ENCODE measurements at regions not wholly inside any gene's neighbourhood (a gene's known extent, or its start where the extent isn't known, plus 50 kb on each side); places are given as distances from the start of the nearest gene placed in this dataset.

- TF ChIP-seq CTCF (IDR thresholded peaks at IDR 0.05; ENCODE audit: low read depth, low read length) = no peak
- no peak overlapping the region for H3K27ac ChIP-seq (ENCODE audit: low read depth, low read length)
- POLR2A ChIA-PET = no interaction called here
- no peaks in the 10 kb centered on the region for H3K9me3 ChIP-seq (ENCODE audit: control insufficient read depth, insufficient read depth, low read length)
- no peak for DNase-seq (ENCODE audit: low read depth, low spot score)
- H3K4me3 ChIP-seq (ENCODE audit: low read depth, low read length) = no peak overlapping the region
- CTCF ChIA-PET = no interaction called here
- peaks cover 9% of the 10 kb centered on the region for H3K27me3 ChIP-seq (ENCODE audit: control insufficient read depth, insufficient read depth, low read length)
Measured at GRCh38 chr13:99726282-99726894, 225.1 kb downstream of the TM9SF2 start.

GRCh38 chr13:99725644-99726043 is 224.4 kb downstream of the TM9SF2 start:
- no peak for TF ChIP-seq CTCF (IDR thresholded peaks at IDR 0.05; ENCODE audit: low read depth, low read length)
- ChIA-PET POLR2A (no interaction called here), CTCF (no interaction called here)
- Histone ChIP-seq H3K4me3 (ENCODE audit: low read depth, low read length) (no peak overlapping the region), H3K27me3 (ENCODE audit: control insufficient read depth, insufficient read depth, low read length) (peaks cover 9% of the 10 kb centered on the region), H3K27ac (ENCODE audit: low read depth, low read length) (no peak overlapping the region), H3K9me3 (ENCODE audit: control insufficient read depth, insufficient read depth, low read length) (no peaks in the 10 kb centered on the region)
- DNase-seq (ENCODE audit: low read depth, low spot score) = no peak

- Histone ChIP-seq H3K27me3 (ENCODE audit: control insufficient read depth, insufficient read depth, low read length) (peaks cover 9% of the 10 kb centered on the region), H3K9me3 (ENCODE audit: control insufficient read depth, insufficient read depth, low read length) (no peaks in the 10 kb centered on the region), H3K27ac (ENCODE audit: low read depth, low read length) (no peak overlapping the region), H3K4me3 (ENCODE audit: low read depth, low read length) (no peak overlapping the region)
- POLR2A ChIA-PET = no interaction called here
- CTCF ChIA-PET = no interaction called here
- DNase-seq (ENCODE audit: low read depth, low spot score) = no peak
- no peak for TF ChIP-seq CTCF (IDR thresholded peaks at IDR 0.05; ENCODE audit: low read depth, low read length)
Measured at GRCh38 chr13:99724633-99725517, 223.6 kb downstream of the TM9SF2 start.

GRCh38 chr13:99723878-99724277 is 222.6 kb downstream of the TM9SF2 start:
- no peak for TF ChIP-seq CTCF (IDR thresholded peaks at IDR 0.05; ENCODE audit: low read depth, low read length)
- Histone ChIP-seq H3K27ac (ENCODE audit: low read depth, low read length) (no peak overlapping the region), H3K9me3 (ENCODE audit: control insufficient read depth, insufficient read depth, low read length) (no peaks in the 10 kb centered on the region), H3K27me3 (ENCODE audit: control insufficient read depth, insufficient read depth, low read length) (peaks cover 9% of the 10 kb centered on the region), H3K4me3 (ENCODE audit: low read depth, low read length) (no peak overlapping the region)
- ChIA-PET CTCF (no interaction called here), POLR2A (no interaction called here)
- DNase-seq (ENCODE audit: low read depth, low spot score) = no peak

- ChIA-PET POLR2A (no interaction called here), CTCF (no interaction called here)
- H3K4me3 ChIP-seq (ENCODE audit: low read depth, low read length) = no peak overlapping the region
- H3K27ac ChIP-seq (ENCODE audit: low read depth, low read length) = no peak overlapping the region
- no peak for TF ChIP-seq CTCF (IDR thresholded peaks at IDR 0.05; ENCODE audit: low read depth, low read length)
- no peak for DNase-seq (ENCODE audit: low read depth, low spot score)
- H3K9me3 ChIP-seq (ENCODE audit: control insufficient read depth, insufficient read depth, low read length) = no peaks in the 10 kb centered on the region
- peaks cover 6% of the 10 kb centered on the region for H3K27me3 ChIP-seq (ENCODE audit: control insufficient read depth, insufficient read depth, low read length)
Measured at GRCh38 chr13:99722931-99723330, 221.7 kb downstream of the TM9SF2 start.
